H9 (cell line): ENCODE measurements at regions not wholly inside any gene's neighbourhood (a gene's known extent, or its start where the extent isn't known, plus 50 kb on each side); places are given as distances from the start of the nearest gene placed in this dataset.

Source experiments
- DNase-seq: peaks from one replicate; pipeline ENCODE4 v3.0.0-alpha.2; 2017
- H2AFZ ChIP-seq: one replicate; pipeline ENCODE4 v1.6.1; 2013; ENCODE audit warnings: mild to moderate bottlenecking, low read length, control low read depth, moderate library complexity
- H2AK5ac ChIP-seq: 2 replicates; pipeline ENCODE4 v1.6.1; 2013; ENCODE audit warnings: low read length, control low read depth, mixed read lengths; ENCODE audit not compliant: insufficient read length
- H2BK120ac ChIP-seq: one replicate; pipeline ENCODE4 v1.6.1; 2013; ENCODE audit warnings: low read depth, mild to moderate bottlenecking, low read length, control low read depth, inconsistent platforms; ENCODE audit not compliant: poor library complexity, severe bottlenecking
- H2BK12ac ChIP-seq: 2 replicates; pipeline ENCODE4 v1.6.1; 2013; ENCODE audit warnings: low read length, control low read depth, mixed read lengths, low read depth; ENCODE audit not compliant: insufficient read length
- H2BK15ac ChIP-seq: 2 replicates; pipeline ENCODE4 v1.6.1; 2013; ENCODE audit warnings: low read depth, low read length, control low read depth
- H2BK20ac ChIP-seq: one replicate; pipeline ENCODE4 v1.6.1; 2013; ENCODE audit warnings: low read depth, mild to moderate bottlenecking, low read length, control low read depth, inconsistent platforms; ENCODE audit not compliant: poor library complexity, severe bottlenecking
- H2BK5ac ChIP-seq: 2 replicates; pipeline ENCODE4 v1.6.1; 2013; ENCODE audit warnings: low read length, control low read depth, mixed read lengths; ENCODE audit not compliant: insufficient read length
- H3K14ac ChIP-seq: 2 replicates; pipeline ENCODE4 v1.6.1; 2013; ENCODE audit warnings: low read length, control low read depth; ENCODE audit not compliant: insufficient read depth
- H3K18ac ChIP-seq: 2 replicates; pipeline ENCODE4 v1.6.1; 2013; ENCODE audit warnings: low read depth, mild to moderate bottlenecking, mixed read lengths, low read length, control low read depth; ENCODE audit not compliant: insufficient read length
- H3K23ac ChIP-seq: 2 replicates; pipeline ENCODE4 v1.6.1; 2013; ENCODE audit warnings: low read length, control low read depth, mixed read lengths, low read depth; ENCODE audit not compliant: insufficient read length
- H3K23me2 ChIP-seq: 2 replicates; pipeline ENCODE4 v1.6.1; 2013; ENCODE audit warnings: low read depth, mild to moderate bottlenecking, mixed read lengths, low read length, control low read depth; ENCODE audit not compliant: insufficient read length, poor library complexity, severe bottlenecking
- H3K27ac ChIP-seq: 2 replicates; pipeline ENCODE4 v1.5.1; 2013; ENCODE audit warnings: low read length, control low read depth, mixed read lengths, low read depth; ENCODE audit not compliant: insufficient read length
- H3K27me3 ChIP-seq: 2 replicates; pipeline ENCODE4 v1.6.1; 2013; ENCODE audit warnings: low read length, control low read depth, inconsistent platforms; ENCODE audit not compliant: insufficient read depth
- H3K4ac ChIP-seq: 2 replicates; pipeline ENCODE4 v1.6.1; 2013; ENCODE audit warnings: low read depth, mild to moderate bottlenecking, control low read depth, inconsistent platforms, low read length, moderate library complexity
- H3K4me1 ChIP-seq: 2 replicates; pipeline ENCODE4 v1.6.1; 2013; ENCODE audit warnings: low read length, control low read depth, inconsistent platforms; ENCODE audit not compliant: insufficient read depth
- H3K4me2 ChIP-seq: 2 replicates; pipeline ENCODE4 v1.6.1; 2013; ENCODE audit warnings: low read length, control low read depth, mixed read lengths; ENCODE audit not compliant: insufficient read length, insufficient read depth
- H3K56ac ChIP-seq: 2 replicates; pipeline ENCODE4 v1.6.1; 2013; ENCODE audit warnings: low read depth, mild to moderate bottlenecking, mixed read lengths, low read length, control low read depth; ENCODE audit not compliant: insufficient read length
- H3K79me1 ChIP-seq: 2 replicates; pipeline ENCODE4 v1.6.1; 2013; ENCODE audit warnings: low read depth, mild to moderate bottlenecking, moderate library complexity, low read length, control low read depth, inconsistent platforms; ENCODE audit not compliant: insufficient read depth, poor library complexity, severe bottlenecking
- H3K79me2 ChIP-seq: 2 replicates; pipeline ENCODE4 v1.6.1; 2013; ENCODE audit warnings: low read length, control low read depth, inconsistent platforms; ENCODE audit not compliant: insufficient read depth
- H3K9ac ChIP-seq: 2 replicates; pipeline ENCODE4 v1.6.1; 2013; ENCODE audit warnings: low read length, control low read depth, mixed read lengths; ENCODE audit not compliant: insufficient read length; ENCODE audit errors: extremely low read depth
- H3K9me3 ChIP-seq: one replicate; pipeline ENCODE4 v1.6.1; 2013; ENCODE audit warnings: low read depth, low read length, inconsistent platforms; ENCODE audit not compliant: control insufficient read depth
- H3T11ph ChIP-seq: one replicate; pipeline ENCODE4 v1.6.1; 2013; ENCODE audit warnings: mild to moderate bottlenecking, low read length, control low read depth, inconsistent platforms
- H4K20me1 ChIP-seq: one replicate; pipeline ENCODE4 v1.6.1; 2013; ENCODE audit not compliant: control insufficient read depth, insufficient read length, insufficient read depth
- H4K5ac ChIP-seq: 2 replicates; pipeline ENCODE4 v1.6.1; 2013; ENCODE audit warnings: low read depth, mild to moderate bottlenecking, mixed read lengths, low read length, control low read depth; ENCODE audit not compliant: insufficient read length
- H4K8ac ChIP-seq: replicated peaks from 2 replicates; pipeline ENCODE4 v1.6.1; 2013; ENCODE audit warnings: low read length, control low read depth, mixed read lengths, low read depth; ENCODE audit not compliant: insufficient read length
- H4K91ac ChIP-seq: 2 replicates; pipeline ENCODE4 v1.6.1; 2013; ENCODE audit warnings: low read depth, mild to moderate bottlenecking, moderate library complexity, mixed read lengths, low read length, control low read depth; ENCODE audit not compliant: insufficient read length
- H3K27ac Mint-ChIP-seq, 3 experiments: 2 replicates in 2 of 3; 3 replicates in 1 of 3; pipeline ENCODE4 v1.8.0; 2020 to 2021; ENCODE audit warnings: mixed read lengths in 3 of 3, mild to moderate bottlenecking in 1 of 3, moderate library complexity in 1 of 3
- H3K27me3 Mint-ChIP-seq: 2 replicates; pipeline ENCODE4 v1.8.0; 2021; ENCODE audit warnings: low read depth, mild to moderate bottlenecking, moderate library complexity, mixed read lengths
- H3K36me3 Mint-ChIP-seq, 3 experiments: 2 replicates in 2 of 3; 3 replicates in 1 of 3; pipeline ENCODE4 v1.8.0; 2020 to 2021; ENCODE audit warnings: low read depth in 3 of 3, mixed read lengths in 3 of 3; ENCODE audit not compliant: insufficient read depth in 1 of 3
- H3K4me1 Mint-ChIP-seq, 2 experiments: 2 replicates each; pipeline ENCODE4 v1.8.0; 2020; ENCODE audit warnings: mixed read lengths in 2 of 2
- H3K4me3 Mint-ChIP-seq, 2 experiments: 2 replicates in 1 of 2; 3 replicates in 1 of 2; pipeline ENCODE4 v1.8.0; 2020 to 2021; ENCODE audit warnings: mild to moderate bottlenecking in 2 of 2, mixed read lengths in 2 of 2, moderate library complexity in 1 of 2
- H3K9me3 Mint-ChIP-seq, 2 experiments: 2 replicates in 1 of 2; 3 replicates in 1 of 2; pipeline ENCODE4 v1.8.0; 2020; ENCODE audit warnings: mild to moderate bottlenecking in 2 of 2, mixed read lengths in 2 of 2, moderate library complexity in 1 of 2
- WGBS: extraction: QIAGEN DNeasy Blood & Tissue Kit; methylation state at CpG from one replicate; pipeline ENCODE4 v1.1.7; 2013; ENCODE audit warnings: missing lambda C conversion rate, low lambda C conversion rate, mixed read lengths; ENCODE audit not compliant: insufficient read length; ENCODE audit errors: extremely low coverage; 5-methylcytosine and 5-hydroxymethylcytosine counted together
- TF ChIP-seq, protein P1 (sequence below): fragments of 200-600 bp; sonication (generic); conservative IDR thresholded peaks from 3 replicates; pipeline ENCODE4 v1.8.0; 2021; ENCODE audit warnings: antibody characterized with exemption, mild to moderate bottlenecking

DNA sequence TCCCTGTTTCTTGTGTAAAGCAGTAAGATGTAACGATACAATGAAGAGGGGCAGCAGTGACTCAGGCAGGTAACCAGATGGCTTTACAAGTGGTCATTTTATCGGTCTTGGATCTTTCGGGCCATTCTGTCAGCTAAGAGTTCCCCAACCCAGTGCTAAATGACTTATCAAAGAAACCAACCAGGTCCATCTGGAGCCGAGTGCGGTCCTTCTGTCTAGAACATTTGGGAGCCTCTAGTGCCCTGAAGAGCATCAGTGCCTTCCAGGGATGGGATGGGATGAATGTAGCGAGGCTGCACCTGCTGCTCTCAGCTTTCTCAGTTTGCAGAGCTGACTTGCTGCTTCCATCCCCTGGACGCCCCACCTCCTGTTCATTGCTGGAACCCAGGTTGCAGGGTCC is 131.7 kb upstream of the AGBL1 start:
- no CpG with 5 or more reads among the region's 7 CpGs for WGBS
- H3K9ac ChIP-seq, result no peak overlapping the region

More for the DNA sequence above, 131.7 kb upstream of the AGBL1 start:
- no peaks in the 10 kb centered on the region; a peak in 1 of 7 replicates for H3K36me3 Mint-ChIP-seq
- Histone ChIP-seq H4K5ac (no peak overlapping the region), H3T11ph (no peak overlapping the region), H2BK15ac (no peak overlapping the region), H2BK120ac (no peak overlapping the region), H2BK5ac (no peak overlapping the region), H4K8ac (no peak overlapping the region), H3K4ac (no peak overlapping the region), H2BK12ac (no peak overlapping the region), H3K23me2 (no peaks in the 10 kb centered on the region), H4K20me1 (no peaks in the 10 kb centered on the region), H3K23ac (no peak overlapping the region), H3K79me1 (no peaks in the 10 kb centered on the region), H2AK5ac (no peak overlapping the region), H3K79me2 (no peaks in the 10 kb centered on the region), H3K56ac (no peak overlapping the region), H3K27ac (no peak overlapping the region), H3K14ac (no peak overlapping the region; the same call in 1 of the 2 replicates), H4K91ac (no peak overlapping the region), H3K4me1 (no peaks in the 10 kb centered on the region), H3K27me3 (no peaks in the 10 kb centered on the region; the same call in 1 of the 2 replicates), H3K18ac (no peak overlapping the region), H2BK20ac (no peak overlapping the region), H3K9me3 (no peaks in the 10 kb centered on the region), H2AFZ (no peak overlapping the region), H3K4me2 (no peak overlapping the region)
- H3K4me1 Mint-ChIP-seq, result no peaks in the 10 kb centered on the region
- H3K9me3 Mint-ChIP-seq, result no peaks in the 10 kb centered on the region
- no peaks in the 10 kb centered on the region; the same call in 1 of the 2 replicates for H3K27me3 Mint-ChIP-seq
- H3K27ac Mint-ChIP-seq, result no peak overlapping the region; a peak in 1 of 7 replicates
- no peak for DNase-seq
- no peak overlapping the region for H3K4me3 Mint-ChIP-seq
- TF ChIP-seq, protein P1, sequence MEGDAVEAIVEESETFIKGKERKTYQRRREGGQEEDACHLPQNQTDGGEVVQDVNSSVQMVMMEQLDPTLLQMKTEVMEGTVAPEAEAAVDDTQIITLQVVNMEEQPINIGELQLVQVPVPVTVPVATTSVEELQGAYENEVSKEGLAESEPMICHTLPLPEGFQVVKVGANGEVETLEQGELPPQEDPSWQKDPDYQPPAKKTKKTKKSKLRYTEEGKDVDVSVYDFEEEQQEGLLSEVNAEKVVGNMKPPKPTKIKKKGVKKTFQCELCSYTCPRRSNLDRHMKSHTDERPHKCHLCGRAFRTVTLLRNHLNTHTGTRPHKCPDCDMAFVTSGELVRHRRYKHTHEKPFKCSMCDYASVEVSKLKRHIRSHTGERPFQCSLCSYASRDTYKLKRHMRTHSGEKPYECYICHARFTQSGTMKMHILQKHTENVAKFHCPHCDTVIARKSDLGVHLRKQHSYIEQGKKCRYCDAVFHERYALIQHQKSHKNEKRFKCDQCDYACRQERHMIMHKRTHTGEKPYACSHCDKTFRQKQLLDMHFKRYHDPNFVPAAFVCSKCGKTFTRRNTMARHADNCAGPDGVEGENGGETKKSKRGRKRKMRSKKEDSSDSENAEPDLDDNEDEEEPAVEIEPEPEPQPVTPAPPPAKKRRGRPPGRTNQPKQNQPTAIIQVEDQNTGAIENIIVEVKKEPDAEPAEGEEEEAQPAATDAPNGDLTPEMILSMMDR, result no peak
